NB4 (cell line): ENCODE measurements at regions not wholly inside any gene's neighbourhood (a gene's known extent, or its start where the extent isn't known, plus 50 kb on each side); places are given as distances from the start of the nearest gene placed in this dataset.

Experiments used
- DNase-seq: peaks from one replicate; pipeline ENCODE4 v3.0.0; 2010; ENCODE audit warnings: low read depth
- H3K4me3 ChIP-seq: one replicate; pipeline ENCODE4 v1.5.1; 2011; ENCODE audit warnings: mild to moderate bottlenecking, low read depth, low read length, moderate library complexity
- MYC ChIP-seq: IDR thresholded peaks from 2 replicates; pipeline ENCODE4 v1.6.1; 2011; ENCODE audit warnings: low read depth, low read length
- POLR2A ChIP-seq: IDR thresholded peaks from 2 replicates; pipeline ENCODE4 v1.6.1; 2011; ENCODE audit warnings: mild to moderate bottlenecking; ENCODE audit not compliant: insufficient read length; ENCODE audit errors: extremely low read depth
- TF ChIP-seq, protein P1 (sequence below): IDR thresholded peaks from one replicate; pipeline ENCODE4 v1.5.1; 2012; ENCODE audit warnings: low read depth, low read length
- TF ChIP-seq, protein P2 (sequence below): IDR thresholded peaks from 2 replicates; pipeline ENCODE4 v1.6.1; 2011; ENCODE audit warnings: low read depth, low read length

DNA sequence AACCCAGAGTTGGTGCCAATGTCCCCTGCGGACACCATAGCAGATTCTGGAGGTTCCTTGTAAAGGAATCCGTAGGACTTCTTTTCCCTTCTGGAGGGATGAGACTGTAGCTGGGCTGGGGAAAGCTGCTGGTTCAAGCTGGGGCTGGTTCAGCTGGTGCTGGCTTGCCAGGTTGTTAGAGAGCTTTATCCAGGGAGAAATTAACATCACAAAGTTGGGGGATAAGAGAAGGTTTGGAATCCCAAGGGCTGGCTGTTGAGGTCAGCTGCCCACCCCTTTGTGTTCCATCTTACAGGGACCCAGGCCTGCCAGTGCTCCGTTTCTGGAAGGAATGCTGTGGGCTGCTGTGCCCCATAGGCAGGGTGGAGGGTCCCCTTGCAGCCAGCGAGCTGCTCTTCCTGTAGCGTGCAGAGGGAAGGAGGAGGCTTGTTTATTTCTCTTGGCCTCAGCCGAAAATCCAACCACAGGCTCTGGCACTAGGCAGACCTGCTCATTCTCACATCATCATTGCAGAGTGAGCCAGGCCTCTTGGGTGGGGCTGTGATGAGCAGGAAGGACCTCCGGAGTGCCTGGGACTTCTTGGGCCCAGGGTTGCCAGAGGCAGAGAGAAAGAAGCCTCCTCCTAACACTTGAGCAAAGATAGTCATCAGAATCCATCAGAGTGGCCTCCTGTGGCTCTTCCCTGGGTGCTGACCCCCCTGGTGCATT lies 251.1 kb downstream of the SEC14L1 start:
- no peak overlapping the region for H3K4me3 ChIP-seq
- TF ChIP-seq, protein P1, sequence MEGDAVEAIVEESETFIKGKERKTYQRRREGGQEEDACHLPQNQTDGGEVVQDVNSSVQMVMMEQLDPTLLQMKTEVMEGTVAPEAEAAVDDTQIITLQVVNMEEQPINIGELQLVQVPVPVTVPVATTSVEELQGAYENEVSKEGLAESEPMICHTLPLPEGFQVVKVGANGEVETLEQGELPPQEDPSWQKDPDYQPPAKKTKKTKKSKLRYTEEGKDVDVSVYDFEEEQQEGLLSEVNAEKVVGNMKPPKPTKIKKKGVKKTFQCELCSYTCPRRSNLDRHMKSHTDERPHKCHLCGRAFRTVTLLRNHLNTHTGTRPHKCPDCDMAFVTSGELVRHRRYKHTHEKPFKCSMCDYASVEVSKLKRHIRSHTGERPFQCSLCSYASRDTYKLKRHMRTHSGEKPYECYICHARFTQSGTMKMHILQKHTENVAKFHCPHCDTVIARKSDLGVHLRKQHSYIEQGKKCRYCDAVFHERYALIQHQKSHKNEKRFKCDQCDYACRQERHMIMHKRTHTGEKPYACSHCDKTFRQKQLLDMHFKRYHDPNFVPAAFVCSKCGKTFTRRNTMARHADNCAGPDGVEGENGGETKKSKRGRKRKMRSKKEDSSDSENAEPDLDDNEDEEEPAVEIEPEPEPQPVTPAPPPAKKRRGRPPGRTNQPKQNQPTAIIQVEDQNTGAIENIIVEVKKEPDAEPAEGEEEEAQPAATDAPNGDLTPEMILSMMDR = no peak
- DNase-seq = no peak

DNA sequence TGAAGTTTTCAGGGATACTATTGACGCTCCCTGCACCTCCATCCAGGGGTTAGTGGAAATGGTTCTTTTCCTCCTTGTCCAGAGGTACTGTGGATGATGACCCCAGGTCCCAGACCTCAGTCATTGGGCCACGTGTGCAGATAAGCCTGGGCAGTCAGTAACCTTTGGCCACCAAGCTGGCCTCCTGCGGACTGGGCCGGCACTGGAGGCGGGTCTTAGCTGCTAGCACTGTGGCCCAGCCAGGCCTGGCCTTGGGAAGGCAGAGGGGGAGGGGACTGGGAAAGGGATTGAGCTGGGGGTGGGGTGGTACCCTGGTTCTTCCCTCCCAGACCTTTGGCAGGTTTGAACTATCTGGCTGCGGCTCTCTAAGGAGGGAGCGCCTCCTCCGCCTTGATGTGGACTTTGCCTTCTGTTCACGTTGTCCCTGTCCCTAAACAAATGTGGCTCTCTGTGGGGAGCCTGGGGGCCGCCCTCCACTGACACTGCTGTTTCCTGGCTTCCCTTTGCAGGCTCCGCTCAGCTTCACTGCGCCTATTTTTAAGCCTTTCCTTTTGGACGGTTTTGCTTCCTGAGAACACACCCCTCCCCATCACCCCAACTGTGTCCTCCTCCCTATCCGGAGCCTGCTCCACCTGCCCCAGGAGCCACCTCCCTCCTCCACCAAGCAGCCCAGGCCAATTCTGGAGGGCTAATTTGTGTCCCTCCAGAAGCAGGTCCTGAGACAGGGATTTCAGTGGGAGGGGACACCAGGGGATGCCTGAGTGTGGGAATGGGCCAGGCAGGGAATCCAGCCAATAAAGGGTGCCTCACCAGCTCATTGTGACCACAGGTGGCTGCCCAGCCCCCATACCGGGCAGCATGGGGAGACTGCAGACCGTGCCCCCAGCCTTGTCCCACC lies 251.9 kb downstream of the SEC14L1 start:
- no peak for DNase-seq
- TF ChIP-seq, protein P2, sequence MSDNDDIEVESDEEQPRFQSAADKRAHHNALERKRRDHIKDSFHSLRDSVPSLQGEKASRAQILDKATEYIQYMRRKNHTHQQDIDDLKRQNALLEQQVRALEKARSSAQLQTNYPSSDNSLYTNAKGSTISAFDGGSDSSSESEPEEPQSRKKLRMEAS = no peak
- no peak for TF ChIP-seq MYC
- no peak for TF ChIP-seq POLR2A
- TF ChIP-seq, protein P1 = no peak
- no peak overlapping the region for H3K4me3 ChIP-seq

DNA sequence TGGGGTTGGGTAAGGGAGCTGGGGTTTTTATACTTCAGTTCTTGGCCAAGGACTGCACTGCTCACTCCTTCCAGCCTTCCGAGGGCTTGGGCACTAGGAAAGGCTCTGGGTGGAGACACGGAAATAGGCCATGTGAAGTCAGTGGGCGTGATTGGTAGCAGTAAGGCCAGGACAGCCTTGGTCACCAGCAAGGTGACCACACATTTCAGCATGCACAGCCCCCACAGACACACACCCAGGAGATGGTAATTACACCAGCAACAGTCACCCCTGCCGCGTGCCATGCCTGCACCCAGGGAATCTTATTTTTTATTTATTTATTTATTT lies 252.5 kb downstream of the SEC14L1 start:
- no peak for DNase-seq
- no peak overlapping the region for H3K4me3 ChIP-seq
- no peak for TF ChIP-seq POLR2A
- TF ChIP-seq MYC = no peak
- TF ChIP-seq, protein P1 = no peak
- TF ChIP-seq, protein P2 = no peak

DNA sequence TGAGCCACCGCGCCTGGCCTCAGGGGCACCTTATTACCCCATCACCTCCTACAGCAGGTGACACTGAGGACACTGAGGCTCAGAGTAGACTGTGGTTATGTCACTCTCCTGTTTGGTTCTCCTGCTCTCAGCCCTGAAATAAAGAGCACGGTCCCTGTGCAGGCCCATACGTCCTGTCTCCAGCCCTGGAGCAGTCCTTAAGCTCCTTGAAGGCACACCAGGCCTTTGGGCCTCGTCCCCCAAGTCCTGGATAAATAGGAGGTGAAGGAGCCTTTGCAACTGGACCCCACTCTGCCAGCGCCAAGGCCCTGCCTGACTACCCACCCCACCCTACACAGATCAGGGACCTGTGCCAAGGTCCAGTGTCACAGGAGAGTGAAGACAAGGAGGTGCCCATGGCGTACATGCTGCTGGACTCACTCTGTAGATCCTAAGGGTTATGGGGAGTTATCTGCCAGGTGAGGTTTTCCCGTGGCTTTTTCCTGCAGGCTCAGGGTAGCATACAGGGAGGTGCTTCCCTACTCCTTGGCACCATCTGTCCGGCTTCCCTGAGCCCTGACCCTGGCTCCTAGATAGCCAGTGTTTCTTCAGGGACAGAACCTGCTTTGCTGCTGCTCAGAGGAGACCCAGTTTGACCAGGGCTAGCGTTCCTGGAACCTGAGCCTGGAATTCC lies 253.2 kb downstream of the SEC14L1 start:
- TF ChIP-seq, protein P2 = no peak
- TF ChIP-seq, protein P1 = no peak
- no peak for TF ChIP-seq MYC
- TF ChIP-seq POLR2A = no peak
- no peak overlapping the region for H3K4me3 ChIP-seq
- DNase-seq = no peak

DNA sequence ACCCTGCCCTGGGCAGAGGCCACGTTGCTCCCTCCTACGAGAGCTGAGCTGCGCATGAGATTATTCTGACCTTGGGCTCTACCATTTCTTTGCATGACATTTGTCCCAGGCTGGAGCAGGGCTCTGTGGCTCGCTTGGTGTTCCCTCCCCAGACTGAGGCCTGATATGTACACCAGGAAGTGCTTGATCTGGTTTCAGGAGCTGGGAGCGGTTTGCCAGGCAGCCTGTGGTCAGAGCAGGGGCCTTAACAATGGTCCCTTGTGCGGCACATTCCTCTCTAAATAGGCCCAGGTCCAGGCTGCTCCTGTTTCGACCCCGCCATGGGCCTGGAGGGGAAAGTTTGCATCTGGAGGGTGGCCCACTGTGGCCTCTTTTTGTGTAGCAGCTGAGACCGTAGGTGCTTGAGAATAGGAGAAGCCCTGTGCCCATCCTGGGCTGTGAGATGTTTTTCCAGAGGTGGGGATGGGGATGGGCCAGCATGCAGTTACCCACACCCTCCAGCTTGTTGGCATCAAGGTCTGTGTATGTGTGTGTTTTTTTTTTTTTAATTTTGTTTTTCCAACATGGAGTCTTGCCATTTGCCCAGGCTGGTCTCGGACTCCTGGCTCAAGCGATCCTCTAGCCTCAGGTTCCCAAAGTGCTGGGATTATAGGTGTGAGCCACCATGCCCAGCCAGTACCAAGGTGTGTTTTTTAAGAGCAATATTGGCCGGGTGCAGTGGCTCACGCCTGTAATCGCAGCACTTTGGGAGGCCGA lies 253.9 kb downstream of the SEC14L1 start:
- no peak overlapping the region for H3K4me3 ChIP-seq
- TF ChIP-seq, protein P2 = no peak
- no peak for DNase-seq
